HG03025 (cell line): ENCODE measurements at regions not wholly inside any gene's neighbourhood (a gene's known extent, or its start where the extent isn't known, plus 50 kb on each side); places are given as distances from the start of the nearest gene placed in this dataset.
"Not testable (repeated sequence)": the region's sequence is repeated elsewhere in the genome, so short reads cannot be mapped to it uniquely, and the experiment has no call there.

Experiments
- ATAC-seq: cut with Tn5 transposase; IDR thresholded peaks from one replicate; pipeline ENCODE4 v1.9.1; 2021; ENCODE audit warnings: mild to moderate bottlenecking, moderate library complexity; ENCODE audit not compliant: unreplicated experiment, low FRiP score

DNA sequence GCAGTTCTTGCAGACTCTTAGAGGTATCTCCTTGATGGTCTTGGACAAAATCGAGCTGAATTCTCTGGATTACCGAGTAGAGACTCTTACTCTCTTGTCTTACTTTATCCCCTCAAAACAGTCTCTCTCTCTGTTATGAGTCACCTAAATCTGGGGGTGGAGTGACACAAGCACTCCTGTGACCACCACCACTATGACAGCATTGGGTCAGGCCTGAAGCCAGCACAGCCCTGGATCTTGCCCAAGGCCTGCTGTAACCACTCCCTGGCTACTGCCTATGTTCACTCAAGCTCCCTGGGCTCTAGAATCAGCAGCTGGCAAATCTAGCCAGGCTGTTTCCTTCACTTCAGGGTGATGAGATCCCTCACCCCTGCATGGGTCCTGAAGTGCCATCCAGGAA is 662.5 kb downstream of the LUZP2 start:
- ATAC-seq = no peak

DNA sequence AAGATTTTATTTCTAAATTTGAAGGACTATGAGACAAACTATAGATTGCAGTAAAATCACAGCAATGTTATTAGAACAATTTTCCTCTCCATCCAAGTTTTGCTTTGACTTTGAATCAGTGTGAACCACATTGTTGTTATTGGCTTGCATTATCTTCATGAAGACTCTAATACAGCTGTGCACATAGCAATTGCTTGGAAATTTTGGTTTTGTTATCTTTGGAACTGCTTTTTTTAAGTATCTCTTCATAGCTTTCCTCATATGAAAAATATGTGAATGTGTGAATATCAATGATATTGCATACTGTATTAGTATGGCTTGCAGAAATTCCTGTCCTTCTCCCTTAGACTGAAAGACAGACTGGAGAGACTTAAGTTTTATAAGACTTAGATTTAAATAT is 666.6 kb downstream of the LUZP2 start:
- ATAC-seq = no peak

DNA sequence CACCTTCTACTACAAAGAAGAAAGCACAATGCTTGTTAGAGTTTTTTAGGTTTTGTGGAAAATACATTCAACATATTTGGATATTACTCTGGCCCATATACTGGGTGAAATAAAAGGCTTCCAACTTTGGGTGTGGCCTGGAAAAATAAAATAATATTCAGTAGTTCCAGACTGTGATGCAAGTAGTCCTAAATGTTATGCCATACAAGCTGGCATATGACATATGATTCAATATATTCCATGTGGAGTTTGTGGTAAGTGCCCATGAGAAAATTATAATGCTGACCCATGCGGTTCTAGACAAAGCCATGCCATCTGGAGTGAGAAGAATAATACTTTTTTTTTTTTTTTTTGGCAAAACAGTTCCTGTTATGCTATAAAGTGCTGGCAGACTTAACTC is 683.3 kb downstream of the LUZP2 start:
- ATAC-seq = no peak

DNA sequence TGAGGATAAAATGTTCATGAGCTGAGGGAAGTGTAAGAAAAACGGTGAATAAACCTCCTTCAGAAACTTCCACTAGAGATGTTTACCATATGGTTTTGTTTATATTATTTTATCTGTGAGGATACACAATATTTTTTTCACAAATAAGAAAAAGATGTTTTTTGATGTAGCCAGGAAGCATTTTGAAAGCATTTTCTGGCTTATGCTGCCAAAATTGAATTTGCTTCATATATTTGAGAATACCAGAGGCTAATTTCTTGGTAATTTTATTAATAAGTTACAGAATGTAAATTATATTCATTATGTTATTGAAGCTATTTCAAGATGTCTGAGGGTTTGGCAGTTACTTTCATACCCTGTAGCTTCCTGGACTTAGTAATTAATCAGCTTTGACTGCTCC is 686.6 kb downstream of the LUZP2 start:
- no peak for ATAC-seq

DNA sequence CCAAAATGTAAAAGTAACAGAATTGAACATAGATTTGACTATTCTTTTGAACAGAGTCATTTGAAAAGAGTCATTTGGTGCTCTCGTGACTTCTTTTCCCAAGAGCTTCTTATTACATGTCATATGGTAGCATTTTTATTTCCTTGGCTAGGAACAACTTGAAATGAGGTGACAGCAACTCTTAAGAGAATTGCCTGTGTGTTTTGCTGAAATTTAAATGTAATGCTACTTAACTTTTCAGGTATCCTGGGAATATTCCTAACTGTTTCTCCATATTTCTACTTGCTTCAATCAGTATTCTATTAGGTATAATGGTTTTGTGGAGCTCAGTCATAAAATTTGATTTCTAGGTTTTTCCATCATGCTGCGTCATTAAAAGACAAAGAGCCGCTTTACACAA is 700.7 kb downstream of the LUZP2 start:
- ATAC-seq = no peak

- no peak for ATAC-seq
Observed at GRCh38 chr11:25198704-25199103, 701.9 kb downstream of the LUZP2 start.

GRCh38 chr11:25200925-25201324 is 704.1 kb downstream of the LUZP2 start:
- ATAC-seq = no peak

DNA sequence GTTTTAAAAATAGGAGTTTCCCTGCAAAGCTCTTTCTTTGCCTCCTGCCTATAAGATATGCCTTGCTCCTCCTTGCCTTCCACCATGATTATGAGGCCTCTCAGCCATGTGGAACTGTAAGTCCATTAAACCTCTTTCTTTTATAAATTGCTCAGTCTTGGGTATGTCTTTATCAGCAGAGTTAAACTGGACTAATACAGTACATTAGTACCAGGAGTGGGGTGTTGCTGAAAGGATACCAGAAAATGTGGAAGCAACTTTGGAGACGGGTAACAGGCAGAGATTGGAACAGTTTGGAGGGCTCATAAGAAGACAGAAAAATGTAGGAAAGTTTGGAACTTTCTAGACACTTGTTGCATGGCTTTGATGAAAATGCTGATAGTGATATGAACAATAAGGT is 709.9 kb downstream of the LUZP2 start:
- ATAC-seq = no peak

GRCh38 chr11:25211635-25212254 is 714.9 kb downstream of the LUZP2 start:
- ATAC-seq = no peak

GRCh38 chr11:25214535-25215176 is 717.8 kb downstream of the LUZP2 start:
- ATAC-seq = no peak

GRCh38 chr11:25218036-25218435 is 721.2 kb downstream of the LUZP2 start:
- ATAC-seq = no peak

DNA sequence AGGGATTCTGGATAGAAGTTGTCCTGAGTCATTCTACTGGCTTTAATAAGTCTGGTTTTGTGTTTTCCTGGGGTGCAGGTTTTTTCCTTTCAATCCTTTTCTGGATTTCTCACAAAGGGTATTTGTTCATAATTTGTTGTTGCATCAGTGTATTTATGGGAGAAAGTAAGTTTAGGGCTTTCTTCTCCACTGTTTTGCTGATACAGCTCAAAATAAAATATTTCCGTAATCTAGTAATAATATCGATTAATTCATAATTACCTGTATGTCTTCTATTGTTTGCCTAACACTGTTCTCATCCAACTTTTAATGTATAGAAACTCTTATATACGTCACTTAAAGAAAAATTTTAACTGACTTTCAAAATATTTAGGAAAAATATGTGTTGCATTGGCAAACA is 728.2 kb downstream of the LUZP2 start:
- no peak for ATAC-seq

DNA sequence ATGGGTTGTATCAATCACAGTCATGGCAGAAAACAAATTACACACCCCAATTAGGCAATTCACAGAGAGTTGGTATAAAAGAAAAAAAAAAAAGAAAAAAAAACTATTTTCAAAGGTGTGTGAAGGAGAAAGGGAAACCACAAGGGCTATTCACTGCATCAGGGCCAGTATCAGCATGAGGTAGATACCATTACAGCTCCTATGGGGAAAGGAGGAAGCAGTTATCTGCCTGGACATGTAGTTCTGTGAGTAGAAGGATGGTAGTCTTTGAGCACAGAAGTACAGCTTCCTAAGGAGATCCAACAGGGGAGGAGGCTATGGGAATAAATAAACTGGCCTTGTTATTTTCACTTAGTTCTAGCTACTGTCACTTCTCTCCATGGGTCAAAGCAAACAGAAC is 746.1 kb downstream of the LUZP2 start:
- ATAC-seq = no peak

DNA sequence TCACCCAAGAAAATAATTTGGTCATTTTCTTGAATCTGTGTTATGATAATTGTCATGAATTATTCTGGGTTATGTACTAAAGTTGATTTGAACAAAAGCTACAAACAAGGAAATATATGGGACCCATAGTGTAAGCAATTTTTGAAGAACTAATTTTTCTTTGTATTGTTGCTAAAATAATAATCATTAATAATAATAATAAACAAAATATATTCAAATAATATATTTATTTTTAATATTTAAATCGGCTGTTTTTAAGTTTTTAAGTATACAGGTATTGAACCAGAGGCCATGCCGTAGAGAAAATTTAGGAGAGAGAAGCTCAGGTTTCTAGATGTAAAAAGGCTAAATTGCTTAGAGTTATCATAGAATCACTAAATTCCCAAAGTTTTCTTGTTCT is 747.3 kb downstream of the LUZP2 start:
- no peak for ATAC-seq

GRCh38 chr11:25247336-25247735 is 750.5 kb downstream of the LUZP2 start:
- ATAC-seq = no peak

GRCh38 chr11:25252854-25253253 is 756.0 kb downstream of the LUZP2 start:
- no peak for ATAC-seq

- not testable (repeated sequence) for ATAC-seq
Observed at GRCh38 chr11:25263861-25264260, 767.0 kb downstream of the LUZP2 start.

- ATAC-seq = no peak
Observed at GRCh38 chr11:25271301-25271700, 774.4 kb downstream of the LUZP2 start.

DNA sequence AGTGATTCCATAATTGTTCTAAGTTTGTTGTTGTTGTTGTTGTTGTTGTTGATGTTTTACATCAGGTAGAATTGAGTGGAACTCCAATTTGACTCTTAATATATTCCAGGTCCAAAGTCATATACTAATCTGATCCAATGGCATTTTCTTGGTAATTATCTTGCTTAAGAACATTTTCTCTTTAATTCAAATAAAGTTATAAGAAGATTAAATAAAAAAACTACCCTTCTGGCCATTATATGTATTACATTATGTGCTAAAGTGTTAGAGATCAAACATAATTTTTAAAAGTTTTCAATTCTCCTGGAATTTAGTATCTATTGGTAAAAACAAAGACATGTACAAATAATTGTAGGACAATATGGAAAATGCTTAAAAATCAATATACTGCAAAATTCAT is 775.4 kb downstream of the LUZP2 start:
- no peak for ATAC-seq

GRCh38 chr11:25280821-25281220 is 784.0 kb downstream of the LUZP2 start:
- not testable (repeated sequence) for ATAC-seq

GRCh38 chr11:25293166-25293565 is 796.3 kb downstream of the LUZP2 start:
- ATAC-seq = no peak

- ATAC-seq = no peak
Observed at GRCh38 chr11:25298450-25298849, 801.6 kb downstream of the LUZP2 start.

- ATAC-seq = no peak
Observed at GRCh38 chr11:25309818-25310217, 813.0 kb downstream of the LUZP2 start.
